IMR-90 (cell line): ENCODE measurements at regions not wholly inside any gene's neighbourhood (a gene's known extent, or its start where the extent isn't known, plus 50 kb on each side); places are given as distances from the start of the nearest gene placed in this dataset.

Source experiments
- ATAC-seq: fragments of 200-7000 bp; cut with Tn5 transposase; 2 replicates; pipeline ENCODE4 v1.9.1; 2020; ENCODE audit warnings: low read depth, mild to moderate bottlenecking, moderate library complexity
- BruUV-seq: library from RNA; stranded (reverse); fragments of 400-500 nt; replicated peaks from 2 replicates; lab custom pipeline; 2021; lab: Mats Ljungman, UMichigan
- CTCF ChIA-PET: fragments of 300-600 bp; formaldehyde crosslinking; extraction: SDS; loops from one replicate; lab custom pipeline; 2021; ENCODE audit warnings: antibody characterized with exemption; lab: Yijun Ruan, JAX
- POLR2A ChIA-PET: fragments of 300-600 bp; sonication (Branson Sonifier 250); formaldehyde crosslinking; loops from one replicate; lab custom pipeline; 2022; ENCODE audit warnings: antibody characterized with exemption; ENCODE audit not compliant: unreplicated experiment; lab: Charles Lee
- DNase-seq: peaks from one replicate; pipeline ENCODE4 v3.0.0; 2013
- H2AFZ ChIP-seq: replicated peaks from 2 replicates; pipeline ENCODE3; 2013; ENCODE audit warnings: low read length, mild to moderate bottlenecking; ENCODE audit not compliant: poor library complexity
- H2AK5ac ChIP-seq: 2 replicates; pipeline ENCODE4 v1.6.1; 2013; ENCODE audit warnings: low read depth, low read length, inconsistent platforms
- H2AK9ac ChIP-seq: replicated peaks from 2 replicates; pipeline ENCODE3; 2013; ENCODE audit warnings: mild to moderate bottlenecking, low read depth, low read length, moderate library complexity; ENCODE audit not compliant: poor library complexity
- H2BK120ac ChIP-seq: 2 replicates; pipeline ENCODE4 v1.6.1; 2013; ENCODE audit warnings: low read depth, low read length, inconsistent platforms
- H2BK15ac ChIP-seq: 3 replicates; pipeline ENCODE4 v1.6.1; 2013; ENCODE audit warnings: low read depth, low read length, inconsistent platforms
- H2BK20ac ChIP-seq: 2 replicates; pipeline ENCODE4 v1.6.1; 2013; ENCODE audit warnings: low read depth, mild to moderate bottlenecking, inconsistent platforms, low read length, moderate library complexity
- H2BK5ac ChIP-seq: 2 replicates; pipeline ENCODE4 v1.6.1; 2013; ENCODE audit warnings: mild to moderate bottlenecking, low read depth, low read length, inconsistent platforms; ENCODE audit not compliant: poor library complexity, severe bottlenecking
- H3K14ac ChIP-seq: replicated peaks from 2 replicates; pipeline ENCODE4 v1.6.1; 2013; ENCODE audit warnings: low read depth, low read length, inconsistent platforms
- H3K18ac ChIP-seq: 2 replicates; pipeline ENCODE4 v1.6.1; 2013; ENCODE audit warnings: low read depth, low read length, control low read depth
- H3K23ac ChIP-seq: 2 replicates; pipeline ENCODE4 v1.6.1; 2013; ENCODE audit warnings: low read depth, low read length, inconsistent platforms
- H3K27ac ChIP-seq: 2 replicates; pipeline ENCODE4 v1.5.1; 2013; ENCODE audit warnings: mild to moderate bottlenecking, control low read depth, low read length; ENCODE audit not compliant: insufficient read depth
- H3K27me3 ChIP-seq: 2 replicates; pipeline ENCODE4 v1.6.1; 2013; ENCODE audit warnings: low read length; ENCODE audit not compliant: control insufficient read depth, insufficient read depth
- H3K36me3 ChIP-seq: 2 replicates; pipeline ENCODE4 v1.6.1; 2013; ENCODE audit warnings: low read length, mixed read lengths; ENCODE audit not compliant: control insufficient read depth, insufficient read depth
- H3K4ac ChIP-seq: 2 replicates; pipeline ENCODE4 v1.6.1; 2013; ENCODE audit warnings: low read depth, low read length, inconsistent platforms
- H3K4me1 ChIP-seq: 2 replicates; pipeline ENCODE4 v1.6.1; 2013; ENCODE audit warnings: low read length, mixed read lengths; ENCODE audit not compliant: control insufficient read depth, insufficient read depth
- H3K4me2 ChIP-seq: 2 replicates; pipeline ENCODE4 v1.6.1; 2013; ENCODE audit warnings: low read depth, mild to moderate bottlenecking, control low read depth, low read length, moderate library complexity
- H3K4me3 ChIP-seq: 2 replicates; pipeline ENCODE4 v1.5.1; 2013; ENCODE audit warnings: low read depth, mild to moderate bottlenecking, control low read depth, low read length, moderate library complexity; ENCODE audit not compliant: insufficient read depth
- H3K56ac ChIP-seq: 2 replicates; pipeline ENCODE4 v1.6.1; 2013; ENCODE audit warnings: low read length, inconsistent platforms; ENCODE audit not compliant: insufficient read depth; ENCODE audit errors: extremely low read depth
- H3K79me1 ChIP-seq, 2 experiments: 2 replicates each; pipeline ENCODE4 v1.6.1; 2013; ENCODE audit warnings: low read length in 2 of 2, inconsistent platforms in 1 of 2, low read depth in 1 of 2
- H3K9ac ChIP-seq: 2 replicates; pipeline ENCODE4 v1.6.1; 2013; ENCODE audit warnings: low read depth, low read length, control low read depth
- H3K9me1 ChIP-seq: 2 replicates; pipeline ENCODE4 v1.6.1; 2013; ENCODE audit warnings: low read length, inconsistent platforms; ENCODE audit not compliant: insufficient read depth
- H3K9me3 ChIP-seq: 2 replicates; pipeline ENCODE4 v1.6.1; 2013; ENCODE audit warnings: low read length; ENCODE audit not compliant: control insufficient read depth, insufficient read depth
- H4K20me1 ChIP-seq: 2 replicates; pipeline ENCODE4 v1.6.1; 2013; ENCODE audit warnings: low read length, inconsistent platforms; ENCODE audit not compliant: insufficient read depth
- H4K5ac ChIP-seq: 2 replicates; pipeline ENCODE4 v1.6.1; 2013; ENCODE audit warnings: mild to moderate bottlenecking, low read depth, low read length, control low read depth
- H4K8ac ChIP-seq, 2 experiments: 2 replicates each; pipeline ENCODE4 v1.6.1; 2013; ENCODE audit warnings: low read depth in 2 of 2, low read length in 2 of 2, control low read depth in 1 of 2, inconsistent platforms in 1 of 2
- H4K91ac ChIP-seq: 2 replicates; pipeline ENCODE4 v1.6.1; 2013; ENCODE audit warnings: low read depth, low read length, inconsistent platforms; ENCODE audit not compliant: insufficient read depth
- ELK1 ChIP-seq: fragments of 150-350 bp; IDR thresholded peaks from 2 replicates; pipeline ENCODE4 v1.6.1; 2016; ENCODE audit warnings: low read depth, mild to moderate bottlenecking, low read length, moderate library complexity, borderline replicate concordance
- FOS ChIP-seq: fragments of 150-350 bp; IDR thresholded peaks from 2 replicates; pipeline ENCODE4 v1.6.1; 2016; ENCODE audit warnings: low read depth, low read length
- MAFK ChIP-seq: IDR thresholded peaks from 2 replicates; pipeline ENCODE4 v1.6.1; 2012; ENCODE audit warnings: low read depth, low read length, improper control_type of control experiment
- MAZ ChIP-seq: IDR thresholded peaks from 2 replicates; pipeline ENCODE4 v1.6.1; 2012; ENCODE audit warnings: low read depth, mild to moderate bottlenecking, low read length, improper control_type of control experiment, moderate library complexity, borderline replicate concordance
- MXI1 ChIP-seq: IDR thresholded peaks from 2 replicates; pipeline ENCODE4 v1.6.1; 2012; ENCODE audit warnings: low read depth, mild to moderate bottlenecking, low read length, moderate library complexity, borderline replicate concordance
- NFE2L2 ChIP-seq: fragments of 150-350 bp; IDR thresholded peaks from 2 replicates; pipeline ENCODE4 v1.6.1; 2016; ENCODE audit warnings: low read depth, mild to moderate bottlenecking, low read length
- RCOR1 ChIP-seq: IDR thresholded peaks from 2 replicates; pipeline ENCODE4 v1.6.1; 2012; ENCODE audit warnings: mild to moderate bottlenecking, low read length, improper control_type of control experiment; ENCODE audit not compliant: insufficient replicate concordance
- RFX5 ChIP-seq: IDR thresholded peaks from 2 replicates; pipeline ENCODE4 v1.8.0; 2012; ENCODE audit warnings: low read depth, mild to moderate bottlenecking, low read length, moderate library complexity
- WGBS, 2 experiments: methylation state at CpG; one replicate each; pipeline versions ENCODE4 v1.1.5 to v1.1.7; 2013; ENCODE audit warnings: missing lambda C conversion rate in 2 of 2; ENCODE audit not compliant: insufficient read length in 1 of 2; ENCODE audit errors: extremely low coverage in 2 of 2; 5-methylcytosine and 5-hydroxymethylcytosine counted together
- dilution Hi-C: fragments of 300-500 bp; cut with HindIII; formaldehyde crosslinking; loops from one replicate; pipeline ENCODE4 v1.14.3; 2018; ENCODE audit warnings: low sequenced_read_pairs; ENCODE audit not compliant: unreplicated experiment
- in situ Hi-C: fragments of 300-500 bp; cut with MboI; formaldehyde crosslinking; loops from 3 replicates; pipeline ENCODE4 v1.14.3; 2019; ENCODE audit warnings: low sequenced_read_pairs, inconsistent platforms, mixed read lengths
- intact Hi-C: fragments of 100-400 bp; cut with micrococcal nuclease; formaldehyde crosslinking; loops from 2 replicates; pipeline ENCODE4 v1.10.0; 2022

- Histone ChIP-seq H3K56ac (no peak overlapping the region), H3K4me1 (no peaks in the 10 kb centered on the region; the same call in 1 of the 2 replicates), H3K9me3 (no peaks in the 10 kb centered on the region), H3K4me2 (no peak overlapping the region), H3K27ac (no peak overlapping the region), H2AK9ac (no peak overlapping the region), H2AFZ (no peak overlapping the region), H2BK15ac (no peak overlapping the region), H3K36me3 (no peaks in the 10 kb centered on the region), H3K9ac (no peak overlapping the region), H3K23ac (no peak overlapping the region), H4K91ac (no peak overlapping the region), H2BK120ac (no peak overlapping the region), H3K4ac (no peak overlapping the region), H3K4me3 (no peak overlapping the region), H3K79me1 (no peaks in the 10 kb centered on the region), H4K20me1 (no peaks in the 10 kb centered on the region), H3K9me1 (no peaks in the 10 kb centered on the region), H2AK5ac (no peak overlapping the region), H3K14ac (no peak overlapping the region; the same call in 1 of the 2 replicates), H3K27me3 (no peaks in the 10 kb centered on the region), H3K18ac (no peak overlapping the region), H4K8ac (no peak overlapping the region), H4K5ac (no peak overlapping the region), H2BK20ac (no peak overlapping the region), H2BK5ac (no peak overlapping the region)
- BruUV-seq = no TSS peak
- dilution Hi-C loops = no loop called here
- in situ Hi-C loops = no loop called here
- CTCF ChIA-PET = no interaction called here
- POLR2A ChIA-PET = no interaction called here
- TF ChIP-seq NFE2L2 (no peak), MAFK (no peak), FOS (no peak), RFX5 (no peak), MAZ (no peak), RCOR1 (no peak), ELK1 (no peak), MXI1 (no peak)
- DNase-seq (no peak), ATAC-seq (no peak)
- intact Hi-C loops = no loop called here
- no CpG with 5 or more reads among the region's 2 CpGs for WGBS, 2 experiments
These were observed 64.0 kb upstream of the STX18 start for GRCh38 chr4:4605849-4606248.
